NCI-H460 (cell line): ENCODE measurements at regions not wholly inside any gene's neighbourhood (a gene's known extent, or its start where the extent isn't known, plus 50 kb on each side); places are given as distances from the start of the nearest gene placed in this dataset.

Experiments used
- DNase-seq: peaks from one replicate; pipeline ENCODE4 v3.0.0-alpha.2; 2016; ENCODE audit warnings: low read depth; ENCODE audit errors: extremely low read depth

- no peak for DNase-seq
These were observed 944.3 kb downstream of the NTRK3 start for GRCh38 chr15:87312221-87312620.

GRCh38 chr15:87300146-87300545 is 956.4 kb downstream of the NTRK3 start:
- no peak for DNase-seq

GRCh38 chr15:87294854-87295253 is 961.7 kb downstream of the NTRK3 start:
- no peak for DNase-seq

GRCh38 chr15:87293031-87293430 is 963.5 kb downstream of the NTRK3 start:
- no peak for DNase-seq

GRCh38 chr15:87287156-87287555 is 969.4 kb downstream of the NTRK3 start:
- DNase-seq, result no peak

- no peak for DNase-seq
These were observed 987.0 kb downstream of the NTRK3 start for GRCh38 chr15:87269566-87269965.

GRCh38 chr15:87268675-87269074 is 987.9 kb downstream of the NTRK3 start:
- no peak for DNase-seq

- no peak for DNase-seq
These were observed 988.7 kb downstream of the NTRK3 start for GRCh38 chr15:87267798-87268197.

- DNase-seq, result no peak
These were observed 992.7 kb downstream of the NTRK3 start for GRCh38 chr15:87263871-87264270.

GRCh38 chr15:87263296-87263695 is 993.2 kb downstream of the NTRK3 start:
- DNase-seq, result no peak

GRCh38 chr15:87245592-87245991 is 1010.9 kb downstream of the NTRK3 start:
- DNase-seq, result no peak

GRCh38 chr15:87243474-87243873 is 1013.1 kb downstream of the NTRK3 start:
- no peak for DNase-seq

- no peak for DNase-seq
These were observed 1016.8 kb downstream of the NTRK3 start for GRCh38 chr15:87239582-87240230.

GRCh38 chr15:87238451-87239068 is 1018.0 kb downstream of the NTRK3 start:
- DNase-seq, result no peak

- no peak for DNase-seq
These were observed 1028.1 kb downstream of the NTRK3 start for GRCh38 chr15:87228460-87228859.

- DNase-seq, result no peak
These were observed 1028.7 kb downstream of the NTRK3 start for GRCh38 chr15:87227846-87228245.

GRCh38 chr15:87225436-87225835 is 1031.1 kb downstream of the NTRK3 start:
- no peak for DNase-seq

- no peak for DNase-seq
These were observed 1032.1 kb downstream of the NTRK3 start for GRCh38 chr15:87224404-87224803.

GRCh38 chr15:87219650-87220615 is 1036.6 kb downstream of the NTRK3 start:
- no peak for DNase-seq

- no peak for DNase-seq
These were observed 1041.4 kb downstream of the NTRK3 start for GRCh38 chr15:87215100-87215499.

- DNase-seq, result no peak
These were observed 1042.9 kb downstream of the NTRK3 start for GRCh38 chr15:87213626-87214025.

GRCh38 chr15:87212041-87212440 is 1044.5 kb downstream of the NTRK3 start:
- no peak for DNase-seq
